Fibroblast of skin of right biceps (primary cell): ENCODE measurements at regions not wholly inside any gene's neighbourhood (a gene's known extent, or its start where the extent isn't known, plus 50 kb on each side); places are given as distances from the start of the nearest gene placed in this dataset.

ENCODE experiments used
- DNase-seq: peaks from one replicate; pipeline ENCODE4 v3.0.0-alpha.2; 2013

- DNase-seq, result no peak
Measured at GRCh38 chr13:79765331-79765730, 284.4 kb downstream of the NDFIP2 start.

- DNase-seq, result peak; percentile 99
Measured at GRCh38 chr13:79749984-79750551, 269.1 kb downstream of the NDFIP2 start.

- no peak for DNase-seq
Measured at GRCh38 chr13:79749566-79749965, 268.6 kb downstream of the NDFIP2 start.

GRCh38 chr13:79745081-79745480 lies 264.1 kb downstream of the NDFIP2 start:
- no peak for DNase-seq

GRCh38 chr13:79742923-79743322 lies 262.0 kb downstream of the NDFIP2 start:
- no peak for DNase-seq

- peak; percentile 28 for DNase-seq
Measured at GRCh38 chr13:79740991-79741390, 260.0 kb downstream of the NDFIP2 start.

GRCh38 chr13:79736356-79736755 lies 255.4 kb downstream of the NDFIP2 start:
- DNase-seq, result no peak

GRCh38 chr13:79735228-79735627 lies 254.3 kb downstream of the NDFIP2 start:
- DNase-seq, result peak; percentile 28

GRCh38 chr13:79727086-79727485 lies 246.1 kb downstream of the NDFIP2 start:
- no peak for DNase-seq

- no peak for DNase-seq
Measured at GRCh38 chr13:79725841-79726240, 244.9 kb downstream of the NDFIP2 start.

GRCh38 chr13:79724348-79725103 lies 243.6 kb downstream of the NDFIP2 start:
- no peak for DNase-seq

GRCh38 chr13:79723519-79724024 lies 242.6 kb downstream of the NDFIP2 start:
- DNase-seq, result no peak

- no peak for DNase-seq
Measured at GRCh38 chr13:79722885-79723445, 242.0 kb downstream of the NDFIP2 start.

GRCh38 chr13:79716191-79716590 lies 235.2 kb downstream of the NDFIP2 start:
- DNase-seq, result no peak

- peak; percentile 30 for DNase-seq
Measured at GRCh38 chr13:79711631-79712030, 230.7 kb downstream of the NDFIP2 start.

- DNase-seq, result peak; percentile 58
Measured at GRCh38 chr13:79710376-79710775, 229.4 kb downstream of the NDFIP2 start.

- peak; percentile 63 for DNase-seq
Measured at GRCh38 chr13:79709471-79709870, 228.5 kb downstream of the NDFIP2 start.

- DNase-seq, result no peak
Measured at GRCh38 chr13:79703772-79704171, 222.8 kb downstream of the NDFIP2 start.

- DNase-seq, result no peak
Measured at GRCh38 chr13:79695754-79696153, 214.8 kb downstream of the NDFIP2 start.

GRCh38 chr13:79692846-79693245 lies 211.9 kb downstream of the NDFIP2 start:
- DNase-seq, result no peak

- DNase-seq, result no peak
Measured at GRCh38 chr13:79691826-79692225, 210.9 kb downstream of the NDFIP2 start.

- DNase-seq, result no peak
Measured at GRCh38 chr13:79688741-79689140, 207.8 kb downstream of the NDFIP2 start.

GRCh38 chr13:79686441-79686840 lies 205.5 kb downstream of the NDFIP2 start:
- peak; percentile 22 for DNase-seq

GRCh38 chr13:79684371-79684770 lies 203.4 kb downstream of the NDFIP2 start:
- DNase-seq, result peak; percentile 36
